Erythroblast (primary cell): ENCODE measurements at regions not wholly inside any gene's neighbourhood (a gene's known extent, or its start where the extent isn't known, plus 50 kb on each side); places are given as distances from the start of the nearest gene placed in this dataset.

ENCODE experiments used
- GATA1 ChIP-seq: IDR thresholded peaks from 2 replicates; pipeline ENCODE4 v1.6.1; 2011; ENCODE audit warnings: low read depth, mild to moderate bottlenecking, control low read depth, low read length, moderate library complexity
- POLR2A ChIP-seq: IDR thresholded peaks from 2 replicates; pipeline ENCODE4 v1.6.1; 2011; ENCODE audit warnings: mild to moderate bottlenecking, low read length

DNA sequence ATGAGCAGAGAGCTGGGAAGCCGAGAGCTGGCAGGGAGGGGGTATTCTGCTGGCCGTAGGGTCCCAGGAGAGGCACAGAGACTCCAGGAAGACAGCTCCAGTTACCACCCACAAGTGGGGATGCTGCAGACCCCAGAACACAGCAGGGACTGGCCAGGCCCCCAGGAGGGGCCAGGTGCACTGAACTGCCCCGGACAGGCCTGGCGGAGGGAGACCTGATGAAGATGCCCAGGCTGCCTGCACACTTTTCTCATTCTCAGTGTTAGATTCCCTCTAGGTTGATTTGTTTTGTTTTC lies 110.8 kb downstream of the CPZ start:
- TF ChIP-seq POLR2A (no peak), GATA1 (no peak)
